Left ventricle myocardium inferior (tissue), 1 donor: ENCODE measurements at regions not wholly inside any gene's neighbourhood (a gene's known extent, or its start where the extent isn't known, plus 50 kb on each side); places are given as distances from the start of the nearest gene placed in this dataset.

Experiments used
- DNase-seq: peaks from one replicate; pipeline ENCODE4 v3.0.0-alpha.2; 2020
- H3K27ac ChIP-seq: fragments of 200-600 bp; replicated peaks from 2 replicates; pipeline ENCODE4 v1.8.0; 2021
- H3K27me3 ChIP-seq: fragments of 200-600 bp; 2 replicates; pipeline ENCODE4 v1.8.0; 2021; ENCODE audit warnings: low read depth
- H3K36me3 ChIP-seq: fragments of 200-600 bp; 2 replicates; pipeline ENCODE4 v1.8.0; 2021
- H3K4me1 ChIP-seq: fragments of 200-600 bp; 2 replicates; pipeline ENCODE4 v1.8.0; 2021
- H3K4me3 ChIP-seq: fragments of 200-600 bp; 2 replicates; pipeline ENCODE4 v1.8.0; 2021; ENCODE audit warnings: mild to moderate bottlenecking, moderate library complexity
- H3K9me3 ChIP-seq: fragments of 200-600 bp; replicated peaks from 2 replicates; pipeline ENCODE4 v1.8.0; 2021
- intact Hi-C: fragments of 100-400 bp; cut with micrococcal nuclease; formaldehyde crosslinking; loops from one replicate; pipeline ENCODE4 v1.11.0; 2022
- TF ChIP-seq, protein P1 (sequence below): fragments of 200-600 bp; IDR thresholded peaks from 2 replicates; pipeline ENCODE4 v1.8.0; 2021; ENCODE audit warnings: antibody characterized with exemption, mild to moderate bottlenecking, borderline replicate concordance
- donor health status: DM: no; HTN: yes; CAD: no; lungs with severe emphysema.

DNA sequence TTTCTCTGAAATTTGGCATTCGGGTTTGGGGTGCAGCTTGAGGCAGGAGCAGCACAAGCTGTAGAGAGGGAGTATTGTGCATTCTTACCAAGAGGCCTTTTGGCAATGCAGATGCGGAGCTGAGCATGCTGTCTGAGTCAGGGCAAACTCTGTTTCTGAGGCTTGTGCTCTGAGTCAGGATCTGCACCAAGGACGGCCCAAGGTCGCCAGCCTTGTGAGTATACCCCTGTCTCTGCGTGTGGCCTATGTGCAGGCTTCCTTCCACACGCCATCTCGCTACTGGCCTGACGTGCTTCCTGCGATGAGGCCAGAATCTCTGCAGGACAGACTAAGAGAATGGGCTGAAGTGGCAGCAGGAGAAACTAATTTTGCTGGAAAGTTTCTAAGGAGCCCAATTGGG is 83.8 kb upstream of the ROPN1 start:
- Histone ChIP-seq H3K27ac (no peak overlapping the region), H3K4me3 (no peak overlapping the region), H3K4me1 (peaks cover 36% of the 10 kb centered on the region), H3K27me3 (no peaks in the 10 kb centered on the region), H3K9me3 (no peaks in the 10 kb centered on the region), H3K36me3 (no peaks in the 10 kb centered on the region)
- intact Hi-C loops = loop anchor here (5.0 kb wide), 1 partner anchor 58 kb away; no protein-coding TSS in a partner anchor
- TF ChIP-seq, protein P1, sequence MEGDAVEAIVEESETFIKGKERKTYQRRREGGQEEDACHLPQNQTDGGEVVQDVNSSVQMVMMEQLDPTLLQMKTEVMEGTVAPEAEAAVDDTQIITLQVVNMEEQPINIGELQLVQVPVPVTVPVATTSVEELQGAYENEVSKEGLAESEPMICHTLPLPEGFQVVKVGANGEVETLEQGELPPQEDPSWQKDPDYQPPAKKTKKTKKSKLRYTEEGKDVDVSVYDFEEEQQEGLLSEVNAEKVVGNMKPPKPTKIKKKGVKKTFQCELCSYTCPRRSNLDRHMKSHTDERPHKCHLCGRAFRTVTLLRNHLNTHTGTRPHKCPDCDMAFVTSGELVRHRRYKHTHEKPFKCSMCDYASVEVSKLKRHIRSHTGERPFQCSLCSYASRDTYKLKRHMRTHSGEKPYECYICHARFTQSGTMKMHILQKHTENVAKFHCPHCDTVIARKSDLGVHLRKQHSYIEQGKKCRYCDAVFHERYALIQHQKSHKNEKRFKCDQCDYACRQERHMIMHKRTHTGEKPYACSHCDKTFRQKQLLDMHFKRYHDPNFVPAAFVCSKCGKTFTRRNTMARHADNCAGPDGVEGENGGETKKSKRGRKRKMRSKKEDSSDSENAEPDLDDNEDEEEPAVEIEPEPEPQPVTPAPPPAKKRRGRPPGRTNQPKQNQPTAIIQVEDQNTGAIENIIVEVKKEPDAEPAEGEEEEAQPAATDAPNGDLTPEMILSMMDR = no peak
- DNase-seq = no peak

DNA sequence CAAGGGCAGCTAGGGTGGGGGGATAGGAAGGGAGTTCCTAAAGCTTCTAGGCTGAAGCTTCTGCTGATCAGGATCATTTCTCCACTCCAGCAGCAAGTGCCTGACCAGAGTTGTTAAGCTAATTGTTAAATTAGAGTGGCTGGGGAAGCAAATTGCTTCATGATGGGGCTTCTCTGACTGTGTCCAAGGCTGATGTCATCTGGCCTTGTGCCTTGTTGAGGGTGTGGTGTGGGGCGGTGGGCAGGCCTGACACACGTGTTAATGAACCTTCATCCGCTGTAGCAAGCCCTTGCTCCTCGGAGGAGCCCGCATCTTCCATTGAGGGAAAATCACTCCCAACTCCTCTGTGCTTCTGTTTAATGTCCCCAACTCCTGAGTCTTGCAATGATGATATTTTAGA is 84.3 kb upstream of the ROPN1 start:
- Histone ChIP-seq H3K27ac (no peak overlapping the region), H3K27me3 (no peaks in the 10 kb centered on the region), H3K9me3 (no peaks in the 10 kb centered on the region), H3K4me1 (peaks cover 36% of the 10 kb centered on the region), H3K4me3 (no peak overlapping the region), H3K36me3 (no peaks in the 10 kb centered on the region)
- no peak for DNase-seq
- intact Hi-C loops = loop anchor here (5.0 kb wide), 1 partner anchor 59 kb away; no protein-coding TSS in a partner anchor
- TF ChIP-seq, protein P1 = no peak

DNA sequence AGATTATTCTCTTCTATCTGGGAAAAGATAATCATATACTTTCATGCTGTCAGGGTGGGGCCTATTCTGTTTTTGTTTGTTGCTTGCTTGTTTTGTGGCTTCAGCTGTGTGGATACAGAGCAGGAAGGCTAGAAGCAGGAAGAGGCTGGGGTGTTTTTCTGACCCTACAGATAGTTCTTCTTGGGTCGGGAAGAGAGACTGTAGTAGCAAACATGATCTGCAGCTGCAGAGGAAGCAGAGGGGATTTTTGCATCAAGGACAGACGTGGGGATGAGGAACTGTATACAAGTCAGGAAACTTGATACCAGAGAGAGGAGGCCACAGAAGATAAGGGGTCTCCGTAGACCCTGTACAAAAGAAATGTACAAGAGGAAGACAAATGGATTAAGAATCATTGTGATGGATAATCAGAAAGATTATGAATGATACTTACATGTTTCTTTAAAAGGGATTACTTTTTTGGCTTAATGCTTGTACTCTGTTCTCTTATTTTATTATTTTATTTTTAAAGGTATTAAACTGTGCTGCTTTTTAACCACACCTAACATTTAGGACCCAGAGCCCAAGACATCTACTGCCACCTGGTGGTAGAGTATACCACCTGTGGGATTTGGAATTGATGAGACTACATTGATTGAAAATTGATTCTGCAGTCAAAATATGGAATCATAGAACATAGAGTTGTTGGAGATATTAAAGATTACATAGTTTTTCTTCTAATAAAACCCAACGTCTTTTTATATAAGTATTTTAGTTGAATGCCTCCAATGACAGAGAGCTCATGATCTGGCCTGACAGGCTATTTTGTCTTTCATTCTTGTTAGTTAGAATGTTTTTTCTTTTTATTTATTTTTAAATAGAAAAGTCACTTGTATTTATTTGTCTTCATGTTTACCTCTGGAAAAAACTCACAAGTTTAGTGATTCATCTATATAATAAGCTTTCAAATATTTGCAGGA is 87.3 kb upstream of the ROPN1 start:
- TF ChIP-seq, protein P1 = peak; percentile 87
- intact Hi-C loops = loop anchor here (5.0 kb wide), 1 partner anchor 62 kb away; no protein-coding TSS in a partner anchor

DNA sequence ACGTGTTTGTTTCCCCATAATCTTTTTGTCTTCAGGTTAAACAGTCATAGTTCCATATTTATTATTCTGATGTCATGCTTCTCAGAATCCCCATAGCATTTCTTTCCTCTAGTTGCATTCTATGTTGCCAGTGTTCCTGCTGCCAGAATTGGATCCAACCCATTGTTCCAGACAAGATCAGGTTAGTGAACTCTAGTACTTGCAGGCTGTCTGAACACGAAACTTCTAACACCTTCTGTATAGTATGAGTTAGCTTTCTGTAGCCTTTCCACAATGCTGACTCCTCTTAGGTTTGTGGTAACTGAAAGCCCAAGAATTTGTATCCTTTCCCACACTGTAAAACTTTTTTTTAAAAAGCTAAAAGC is 88.0 kb upstream of the ROPN1 start:
- no peaks in the 10 kb centered on the region for H3K9me3 ChIP-seq
- H3K27ac ChIP-seq = no peak overlapping the region
- H3K4me3 ChIP-seq = no peak overlapping the region
- no peaks in the 10 kb centered on the region for H3K36me3 ChIP-seq
- H3K27me3 ChIP-seq = no peaks in the 10 kb centered on the region
- peaks cover 54% of the 10 kb centered on the region for H3K4me1 ChIP-seq
- DNase-seq = no peak
- intact Hi-C loops = loop anchor here (5.0 kb wide), 1 partner anchor 63 kb away; no protein-coding TSS in a partner anchor
- TF ChIP-seq, protein P1 = no peak

More for the DNA sequence above, 87.3 kb upstream of the ROPN1 start:
- Histone ChIP-seq H3K9me3 (no peaks in the 10 kb centered on the region), H3K4me1 (peaks cover 54% of the 10 kb centered on the region), H3K27me3 (no peaks in the 10 kb centered on the region), H3K36me3 (no peaks in the 10 kb centered on the region), H3K4me3 (no peak overlapping the region), H3K27ac (peak overlapping the region; percentile 41)
- no peak for DNase-seq

DNA sequence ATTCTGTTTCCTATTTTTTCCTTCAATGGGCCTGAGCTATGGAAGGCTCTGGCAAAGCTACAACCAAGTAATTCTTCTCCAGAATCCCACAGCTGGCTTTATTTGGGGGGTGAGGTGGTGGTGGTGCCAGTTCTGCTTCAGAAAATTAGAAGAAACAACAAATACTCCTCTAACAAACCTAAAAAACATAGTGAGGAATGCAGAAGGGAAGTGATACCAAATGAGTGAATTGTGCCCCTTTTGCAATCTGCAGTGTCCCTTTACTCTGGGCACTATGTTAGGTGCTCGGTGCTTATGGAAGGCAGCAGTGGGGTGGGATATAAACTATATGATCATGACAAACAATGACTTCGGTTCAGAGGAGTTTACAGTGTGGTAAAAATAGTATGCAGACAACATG is 90.4 kb upstream of the ROPN1 start:
- H3K4me1 ChIP-seq = peaks cover 37% of the 10 kb centered on the region

More for the DNA sequence above, 90.4 kb upstream of the ROPN1 start:
- Histone ChIP-seq H3K4me3 (no peak overlapping the region), H3K27me3 (no peaks in the 10 kb centered on the region), H3K9me3 (no peaks in the 10 kb centered on the region), H3K27ac (no peak overlapping the region), H3K36me3 (no peaks in the 10 kb centered on the region)
- intact Hi-C loops = no loop called here
- DNase-seq = no peak
- TF ChIP-seq, protein P1 = no peak
